ENCODE measurements at regions not wholly inside any gene's neighbourhood (a gene's known extent, or its start where the extent isn't known, plus 50 kb on each side); places are given as distances from the start of the nearest gene placed in this dataset.

GRCh38 chr13:73411067-73411809 is 352.4 kb downstream of the KLF5 start:
- DNase-seq (ENCODE audit: low read depth): peak; percentile 10

- DNase-seq (ENCODE audit: low read depth): no peak
These were observed 347.6 kb downstream of the KLF5 start for GRCh38 chr13:73406454-73406853.

GRCh38 chr13:73404581-73404980 is 345.8 kb downstream of the KLF5 start:
- DNase-seq (ENCODE audit: low read depth): no peak

- DNase-seq (ENCODE audit: low read depth): no peak
These were observed 344.7 kb downstream of the KLF5 start for GRCh38 chr13:73403355-73404120.

- peak; percentile 8 for DNase-seq (ENCODE audit: low read depth)
These were observed 343.0 kb downstream of the KLF5 start for GRCh38 chr13:73401769-73402168.

GRCh38 chr13:73399347-73400216 is 340.8 kb downstream of the KLF5 start:
- DNase-seq (ENCODE audit: low read depth): no peak

- no peak for DNase-seq (ENCODE audit: low read depth)
These were observed 338.9 kb downstream of the KLF5 start for GRCh38 chr13:73397496-73398305.

- no peak for DNase-seq (ENCODE audit: low read depth)
These were observed 335.3 kb downstream of the KLF5 start for GRCh38 chr13:73394066-73394465.

- no peak for DNase-seq (ENCODE audit: low read depth)
These were observed 331.3 kb downstream of the KLF5 start for GRCh38 chr13:73390100-73390499.

- DNase-seq (ENCODE audit: low read depth): no peak
These were observed 329.8 kb downstream of the KLF5 start for GRCh38 chr13:73388586-73388985.

GRCh38 chr13:73387318-73387717 is 328.5 kb downstream of the KLF5 start:
- DNase-seq (ENCODE audit: low read depth): no peak

- no peak for DNase-seq (ENCODE audit: low read depth)
These were observed 327.0 kb downstream of the KLF5 start for GRCh38 chr13:73385848-73386247.

GRCh38 chr13:73372666-73373627 is 314.1 kb downstream of the KLF5 start:
- DNase-seq (ENCODE audit: low read depth): no peak

- no peak for DNase-seq (ENCODE audit: low read depth)
These were observed 311.3 kb downstream of the KLF5 start for GRCh38 chr13:73370066-73370465.

- no peak for DNase-seq (ENCODE audit: low read depth)
These were observed 310.3 kb downstream of the KLF5 start for GRCh38 chr13:73369095-73369494.

GRCh38 chr13:73368608-73369007 is 309.8 kb downstream of the KLF5 start:
- no peak for DNase-seq (ENCODE audit: low read depth)

GRCh38 chr13:73367886-73368285 is 309.1 kb downstream of the KLF5 start:
- DNase-seq (ENCODE audit: low read depth): no peak

- DNase-seq (ENCODE audit: low read depth): no peak
These were observed 307.4 kb downstream of the KLF5 start for GRCh38 chr13:73366241-73366640.

GRCh38 chr13:73365681-73366080 is 306.9 kb downstream of the KLF5 start:
- no peak for DNase-seq (ENCODE audit: low read depth)

GRCh38 chr13:73365252-73365651 is 306.4 kb downstream of the KLF5 start:
- DNase-seq (ENCODE audit: low read depth): no peak
